SK-N-SH (cell line): ENCODE measurements at regions not wholly inside any gene's neighbourhood (a gene's known extent, or its start where the extent isn't known, plus 50 kb on each side); places are given as distances from the start of the nearest gene placed in this dataset.

Experiments
- CTCF ChIA-PET: fragments of 300-600, 350-600 bp; formaldehyde crosslinking; extraction: SDS; loops from one replicate; lab custom pipeline; 2021; lab: Yijun Ruan, JAX
- POLR2A ChIA-PET: fragments of 350-600 bp; sonication (Branson Sonifier 250); formaldehyde crosslinking; extraction: SDS; loops from one replicate; lab custom pipeline; 2020; ENCODE audit warnings: antibody characterized with exemption, inconsistent platforms; lab: Yijun Ruan, JAX
- DNase-seq: peaks from one replicate; pipeline ENCODE4 v3.0.0; 2012
- H2AFZ ChIP-seq: fragments of 200-600 bp; sonication (generic); 2 replicates; pipeline ENCODE4 v1.8.1; 2016; ENCODE audit warnings: antibody characterized with exemption, mild to moderate bottlenecking, low read depth
- H3F3A ChIP-seq: fragments of 200-600 bp; sonication (generic); replicated peaks from 2 replicates; pipeline ENCODE3; 2016; ENCODE audit warnings: antibody characterized with exemption, mild to moderate bottlenecking; ENCODE audit not compliant: insufficient read depth
- H3K27ac ChIP-seq, 2 experiments: fragments of 200-500 bp in 1 of 2; fragments of 200-600 bp in 1 of 2; sonication (Bioruptor generic) in 1 of 2; sonication (generic), shearing (Covaris generic) in 1 of 2; 2 replicates each; pipeline versions ENCODE4 v1.5.1 to v1.6.1; 2014 to 2016; ENCODE audit warnings: low read depth in 2 of 2, inconsistent platforms in 1 of 2, low read length in 1 of 2, mild to moderate bottlenecking in 1 of 2, mixed read lengths in 1 of 2
- H3K27me3 ChIP-seq: fragments of 200-600 bp; sonication (generic), shearing (Covaris generic); 2 replicates; pipeline ENCODE4 v1.6.1; 2016; ENCODE audit warnings: mixed run types; ENCODE audit not compliant: insufficient read depth
- H3K36me3 ChIP-seq, 2 experiments: fragments of 200-500 bp in 1 of 2; fragments of 200-600 bp in 1 of 2; sonication (Bioruptor generic) in 1 of 2; sonication (generic) in 1 of 2; replicated peaks in 1 of 2; 2 replicates each; pipeline versions ENCODE3 to v1.5.1; 2014 to 2016; ENCODE audit warnings: low read length in 1 of 2, mild to moderate bottlenecking in 1 of 2; ENCODE audit not compliant: insufficient read depth in 2 of 2, control insufficient read depth in 1 of 2
- H3K4me1 ChIP-seq, 2 experiments: fragments of 200-500 bp in 1 of 2; fragments of 200-600 bp in 1 of 2; sonication (Bioruptor generic) in 1 of 2; sonication (generic), shearing (Covaris generic) in 1 of 2; 2 replicates each; pipeline versions ENCODE4 v1.5.1 to v1.6.1; 2014 to 2016; ENCODE audit warnings: low read depth in 1 of 2, low read length in 1 of 2, mixed run types in 1 of 2; ENCODE audit not compliant: insufficient read depth in 2 of 2, control insufficient read depth in 1 of 2
- H3K4me2 ChIP-seq: fragments of 200-600 bp; sonication (generic), shearing (Covaris generic); 2 replicates; pipeline ENCODE4 v1.6.1; 2017; ENCODE audit warnings: mixed run types
- H3K4me3 ChIP-seq, 2 experiments: fragments of 200-500 bp in 1 of 2; fragments of 200-600 bp in 1 of 2; sonication (Bioruptor generic) in 1 of 2; sonication (generic), shearing (Covaris generic) in 1 of 2; 2 replicates each; pipeline versions ENCODE4 v1.5.1 to v1.8.1; 2014 to 2016; ENCODE audit warnings: low read depth in 2 of 2, inconsistent platforms in 1 of 2, low read length in 1 of 2, mild to moderate bottlenecking in 1 of 2, mixed read lengths in 1 of 2, moderate library complexity in 1 of 2
- H3K79me2 ChIP-seq: fragments of 200-600 bp; sonication (generic); 2 replicates; pipeline ENCODE4 v1.8.1; 2017; ENCODE audit warnings: mild to moderate bottlenecking; ENCODE audit not compliant: insufficient read depth
- H3K9ac ChIP-seq: fragments of 200-600 bp; sonication (generic); 2 replicates; pipeline ENCODE4 v1.6.1; 2017; ENCODE audit warnings: mixed run types
- H3K9me2 ChIP-seq: fragments of 200-600 bp; sonication (generic); 2 replicates; pipeline ENCODE4 v1.6.1; 2017; ENCODE audit warnings: mixed run types
- H3K9me3 ChIP-seq: fragments of 200-600 bp; sonication (generic); 2 replicates; pipeline ENCODE4 v1.6.1; 2017; ENCODE audit warnings: mixed run types, mild to moderate bottlenecking, moderate library complexity
- H4K20me1 ChIP-seq: fragments of 200-600 bp; sonication (generic); 2 replicates; pipeline ENCODE4 v1.6.1; 2017; ENCODE audit warnings: mild to moderate bottlenecking, mixed run types; ENCODE audit not compliant: insufficient read depth
- CTCF ChIP-seq: fragments of 200-600 bp; sonication (generic); IDR thresholded peaks from 2 replicates; pipeline ENCODE4 v1.6.1; 2017; ENCODE audit warnings: antibody characterized with exemption, mild to moderate bottlenecking, moderate library complexity
- EP300 ChIP-seq, 2 experiments: IDR thresholded peaks; 2 replicates each; pipeline versions ENCODE4 v1.4.0 to v1.6.1; 2012; ENCODE audit warnings: borderline replicate concordance in 1 of 2, low read depth in 1 of 2, low read length in 1 of 2
- FOXJ3 ChIP-seq: sonication (generic); formaldehyde crosslinking; IDR thresholded peaks from 2 replicates; pipeline ENCODE4 v1.5.1; 2020; ENCODE audit warnings: mild to moderate bottlenecking, missing genetic modification reagents
- GABPA ChIP-seq: IDR thresholded peaks from 2 replicates; pipeline ENCODE4 v1.4.0; 2012; ENCODE audit warnings: low read depth, mild to moderate bottlenecking
- MAX ChIP-seq: IDR thresholded peaks from 2 replicates; pipeline ENCODE4 v1.4.0; 2012; ENCODE audit warnings: low read depth
- MEF2A ChIP-seq: IDR thresholded peaks from 2 replicates; pipeline ENCODE4 v1.4.0; 2012; ENCODE audit warnings: low read depth, borderline replicate concordance
- MXI1 ChIP-seq: IDR thresholded peaks from 2 replicates; pipeline ENCODE4 v1.6.1; 2012; ENCODE audit warnings: mild to moderate bottlenecking, low read depth, low read length, improper control_type of control experiment
- REST ChIP-seq: IDR thresholded peaks from 2 replicates; pipeline ENCODE4 v1.6.1; 2012; ENCODE audit warnings: mild to moderate bottlenecking, low read depth, low read length, moderate library complexity
- RXRA ChIP-seq: IDR thresholded peaks from 2 replicates; pipeline ENCODE4 v1.4.0; 2012; ENCODE audit warnings: low read depth, mild to moderate bottlenecking, borderline replicate concordance
- SIN3A ChIP-seq: IDR thresholded peaks from 2 replicates; pipeline ENCODE4 v1.6.1; 2012; ENCODE audit warnings: low read depth, mild to moderate bottlenecking, low read length, moderate library complexity, borderline replicate concordance
- USF1 ChIP-seq: IDR thresholded peaks from 2 replicates; pipeline ENCODE4 v1.4.0; 2012; ENCODE audit warnings: low read depth, borderline replicate concordance
- USF2 ChIP-seq: fragments of 150-350 bp; IDR thresholded peaks from 2 replicates; pipeline ENCODE4 v1.6.1; 2017; ENCODE audit warnings: antibody characterized with exemption, low read length, low read depth, borderline replicate concordance
- YY1 ChIP-seq: IDR thresholded peaks from 2 replicates; pipeline ENCODE4 v1.4.0; 2012; ENCODE audit warnings: low read depth, mild to moderate bottlenecking
- ZBTB33 ChIP-seq: IDR thresholded peaks from 2 replicates; pipeline ENCODE4 v1.4.0; 2012; ENCODE audit warnings: low read depth, borderline replicate concordance
- whole genome bisulfite sequencing: methylation state at CpG from one replicate; pipeline ENCODE4 v1.1.6; 2017; ENCODE audit warnings: low lambda C conversion rate; 5-methylcytosine and 5-hydroxymethylcytosine counted together

GRCh38 chr12:110998165-110998564 is 77.8 kb upstream of the MYL2 start:
- no peak overlapping the region for H2AFZ ChIP-seq
- TF ChIP-seq GABPA (no peak), EP300 (IDR thresholded peaks at IDR 0.05; ENCODE audit: borderline replicate concordance in 1 of 2, low read depth in 1 of 2, low read length in 1 of 2) (no peak), YY1 (no peak), SIN3A (no peak), MXI1 (no peak), RXRA (no peak), USF1 (no peak), MAX (no peak), ZBTB33 (no peak), MEF2A (no peak), FOXJ3 (no peak), REST (no peak), USF2 (no peak), CTCF (no peak)
- no peaks in the 10 kb centered on the region for H3K27me3 ChIP-seq
- H3K9me2 ChIP-seq: no peaks in the 10 kb centered on the region
- no peaks in the 10 kb centered on the region for H3K36me3 ChIP-seq
- no peaks in the 10 kb centered on the region for H3K9me3 ChIP-seq
- POLR2A ChIA-PET: no interaction called here
- H3K9ac ChIP-seq: no peak overlapping the region
- H3F3A ChIP-seq: no peaks in the 10 kb centered on the region
- H3K79me2 ChIP-seq: no peaks in the 10 kb centered on the region
- H3K27ac ChIP-seq: no peak overlapping the region
- H3K4me3 ChIP-seq: no peak overlapping the region
- no peak for DNase-seq
- H3K4me2 ChIP-seq: no peak overlapping the region
- WGBS: 29% methylated on average over 3 of the region's 3 CpGs
- H4K20me1 ChIP-seq: no peaks in the 10 kb centered on the region
- peaks cover 0 to 3% of the 10 kb centered on the region in 2 experiments; a peak in 1 of 4 replicates for H3K4me1 ChIP-seq
- CTCF ChIA-PET: interaction anchor here (1.1 to 1.5 kb wide), 2 partner anchors 12 to 301 kb away, joined by 3 read pairs; no protein-coding TSS in a partner anchor
